GM21390 (cell line): ENCODE measurements at regions not wholly inside any gene's neighbourhood (a gene's known extent, or its start where the extent isn't known, plus 50 kb on each side); places are given as distances from the start of the nearest gene placed in this dataset.
A peak's percentile ranks its signal among the peaks of the same experiment; 100 is the strongest.

Experiments used
- ATAC-seq: cut with Tn5 transposase; IDR thresholded peaks from one replicate; pipeline ENCODE4 v1.9.1; 2021; ENCODE audit not compliant: unreplicated experiment

GRCh38 chr2:37833423-37833822 lies 91.7 kb upstream of the RMDN2 start:
- ATAC-seq, result no peak

- ATAC-seq, result no peak
Observed at GRCh38 chr2:37836270-37836669, 88.8 kb upstream of the RMDN2 start.

GRCh38 chr2:37836711-37837110 lies 88.4 kb upstream of the RMDN2 start:
- ATAC-seq, result no peak

GRCh38 chr2:37837628-37838328 lies 87.3 kb upstream of the RMDN2 start:
- ATAC-seq, result no peak

GRCh38 chr2:37838541-37839167 lies 86.4 kb upstream of the RMDN2 start:
- ATAC-seq, result no peak

GRCh38 chr2:37839991-37840390 lies 85.1 kb upstream of the RMDN2 start:
- ATAC-seq, result no peak

GRCh38 chr2:37842732-37843440 lies 82.2 kb upstream of the RMDN2 start:
- no peak for ATAC-seq

GRCh38 chr2:37843556-37843955 lies 81.5 kb upstream of the RMDN2 start:
- ATAC-seq, result no peak

- ATAC-seq, result no peak
Observed at GRCh38 chr2:37846207-37846606, 78.9 kb upstream of the RMDN2 start.

- ATAC-seq, result no peak
Observed at GRCh38 chr2:37847792-37848191, 77.3 kb upstream of the RMDN2 start.

GRCh38 chr2:37848451-37848850 lies 76.6 kb upstream of the RMDN2 start:
- ATAC-seq, result no peak

GRCh38 chr2:37849911-37850310 lies 75.2 kb upstream of the RMDN2 start:
- ATAC-seq, result no peak

GRCh38 chr2:37851428-37851827 lies 73.7 kb upstream of the RMDN2 start:
- peak; percentile 25 for ATAC-seq

- ATAC-seq, result peak; percentile 74
Observed at GRCh38 chr2:37851828-37852584, 73.1 kb upstream of the RMDN2 start.

GRCh38 chr2:37852585-37853014 lies 72.5 kb upstream of the RMDN2 start:
- ATAC-seq, result no peak

- ATAC-seq, result no peak
Observed at GRCh38 chr2:37854676-37855282, 70.3 kb upstream of the RMDN2 start.

- ATAC-seq, result no peak
Observed at GRCh38 chr2:37855283-37856041, 69.6 kb upstream of the RMDN2 start.

- no peak for ATAC-seq
Observed at GRCh38 chr2:37856101-37856751, 68.9 kb upstream of the RMDN2 start.

GRCh38 chr2:37857575-37858399 lies 67.3 kb upstream of the RMDN2 start:
- no peak for ATAC-seq
